ENCODE measurements at regions not wholly inside any gene's neighbourhood (a gene's known extent, or its start where the extent isn't known, plus 50 kb on each side); places are given as distances from the start of the nearest gene placed in this dataset.

GRCh38 chr10:76644476-76644875, 993.1 kb downstream of the KCNMA1 start:
- DNase-seq (ENCODE audit: low spot score), result no peak
- CTCF ChIA-PET (ENCODE audit: unreplicated experiment), result no interaction called here
- TF ChIP-seq CTCF (conservative IDR thresholded peaks at IDR 0.05; ENCODE audit: low read length) (no peak), EZH2phosphoT487 (IDR thresholded peaks at IDR 0.05; ENCODE audit: borderline replicate concordance, low read depth, low read length) (no peak)
- Histone ChIP-seq H3K79me2 (ENCODE audit: insufficient read depth, low read depth, low read length) (no peaks in the 10 kb centered on the region), H3K4me1 (ENCODE audit: insufficient read depth, low read length, poor library complexity, severe bottlenecking) (no peaks in the 10 kb centered on the region), H3K27ac (ENCODE audit: low read depth, low read length, poor library complexity, severe bottlenecking) (no peak overlapping the region), H3K36me3 (ENCODE audit: insufficient read depth, low read length) (no peaks in the 10 kb centered on the region), H2AFZ (ENCODE audit: low read length) (no peak overlapping the region), H4K20me1 (ENCODE audit: insufficient read depth, low read length) (no peaks in the 10 kb centered on the region), H3K9me2 (ENCODE audit: insufficient read depth, low read length) (no peaks in the 10 kb centered on the region), H3K9me3 (ENCODE audit: low read length) (no peaks in the 10 kb centered on the region), H3K4me2 (ENCODE audit: low read length) (no peak overlapping the region), H3K4me3 (ENCODE audit: low read depth, low read length, poor library complexity, severe bottlenecking) (no peak overlapping the region)
- intact Hi-C loops (cut with micrococcal nuclease; ENCODE audit: unreplicated experiment), result no loop called here
- no TSS peak for BruUV-seq (replicated peaks)
- POLR2A ChIA-PET, result no interaction called here

- CTCF ChIA-PET (ENCODE audit: unreplicated experiment), result no interaction called here
- H3K4me2 ChIP-seq (ENCODE audit: low read length), result no peak overlapping the region
- no peak overlapping the region for H2AFZ ChIP-seq (ENCODE audit: low read length)
- H3K9me2 ChIP-seq (ENCODE audit: insufficient read depth, low read length), result no peaks in the 10 kb centered on the region
- no peaks in the 10 kb centered on the region for H3K79me2 ChIP-seq (ENCODE audit: insufficient read depth, low read depth, low read length)
- H3K4me3 ChIP-seq (ENCODE audit: low read depth, low read length, poor library complexity, severe bottlenecking), result no peak overlapping the region
- no peaks in the 10 kb centered on the region for H3K4me1 ChIP-seq (ENCODE audit: insufficient read depth, low read length, poor library complexity, severe bottlenecking)
- DNase-seq (ENCODE audit: low spot score), result no peak
- no peaks in the 10 kb centered on the region for H4K20me1 ChIP-seq (ENCODE audit: insufficient read depth, low read length)
- BruUV-seq (replicated peaks), result no TSS peak
- intact Hi-C loops (cut with micrococcal nuclease; ENCODE audit: unreplicated experiment), result no loop called here
- H3K36me3 ChIP-seq (ENCODE audit: insufficient read depth, low read length), result no peaks in the 10 kb centered on the region
- POLR2A ChIA-PET, result no interaction called here
- TF ChIP-seq EZH2phosphoT487 (IDR thresholded peaks at IDR 0.05; ENCODE audit: borderline replicate concordance, low read depth, low read length), result no peak
- TF ChIP-seq CTCF (conservative IDR thresholded peaks at IDR 0.05; ENCODE audit: low read length), result no peak
- no peaks in the 10 kb centered on the region for H3K9me3 ChIP-seq (ENCODE audit: low read length)
- no peak overlapping the region for H3K27ac ChIP-seq (ENCODE audit: low read depth, low read length, poor library complexity, severe bottlenecking)
Measured at GRCh38 chr10:76643511-76643911, 994.1 kb downstream of the KCNMA1 start.

GRCh38 chr10:76642358-76642757, 995.2 kb downstream of the KCNMA1 start:
- H4K20me1 ChIP-seq (ENCODE audit: insufficient read depth, low read length), result no peaks in the 10 kb centered on the region
- ChIA-PET CTCF (ENCODE audit: unreplicated experiment) (no interaction called here), POLR2A (no interaction called here)
- H3K27ac ChIP-seq (ENCODE audit: low read depth, low read length, poor library complexity, severe bottlenecking), result no peak overlapping the region
- no peak overlapping the region for H3K4me3 ChIP-seq (ENCODE audit: low read depth, low read length, poor library complexity, severe bottlenecking)
- H3K4me1 ChIP-seq (ENCODE audit: insufficient read depth, low read length, poor library complexity, severe bottlenecking), result no peaks in the 10 kb centered on the region
- TF ChIP-seq EZH2phosphoT487 (IDR thresholded peaks at IDR 0.05; ENCODE audit: borderline replicate concordance, low read depth, low read length) (no peak), CTCF (conservative IDR thresholded peaks at IDR 0.05; ENCODE audit: low read length) (no peak)
- H3K9me2 ChIP-seq (ENCODE audit: insufficient read depth, low read length), result no peaks in the 10 kb centered on the region
- no peaks in the 10 kb centered on the region for H3K9me3 ChIP-seq (ENCODE audit: low read length)
- H3K36me3 ChIP-seq (ENCODE audit: insufficient read depth, low read length), result no peaks in the 10 kb centered on the region
- no TSS peak for BruUV-seq (replicated peaks)
- no peaks in the 10 kb centered on the region for H3K79me2 ChIP-seq (ENCODE audit: insufficient read depth, low read depth, low read length)
- no peak overlapping the region for H2AFZ ChIP-seq (ENCODE audit: low read length)
- no peak for DNase-seq (ENCODE audit: low spot score)
- no peak overlapping the region for H3K4me2 ChIP-seq (ENCODE audit: low read length)
- intact Hi-C loops (cut with micrococcal nuclease; ENCODE audit: unreplicated experiment), result no loop called here
